Trophoblast cell (in vitro differentiated cells and primary cell): ENCODE measurements at regions not wholly inside any gene's neighbourhood (a gene's known extent, or its start where the extent isn't known, plus 50 kb on each side); places are given as distances from the start of the nearest gene placed in this dataset.

Experiments
- DNase-seq, 2 donors: peaks; one replicate each; pipeline ENCODE4 v3.0.0-alpha.2; 2016
- H2AFZ ChIP-seq: 2 replicates; pipeline ENCODE4 v1.6.1; 2013; ENCODE audit warnings: low read length, moderate library complexity, mild to moderate bottlenecking; ENCODE audit not compliant: insufficient read depth, poor library complexity
- H2AK5ac ChIP-seq: 2 replicates; pipeline ENCODE4 v1.6.1; 2013; ENCODE audit warnings: mild to moderate bottlenecking, low read length
- H2BK120ac ChIP-seq: 2 replicates; pipeline ENCODE4 v1.6.1; 2013; ENCODE audit warnings: low read length, mild to moderate bottlenecking, moderate library complexity; ENCODE audit not compliant: insufficient read depth, poor library complexity
- H2BK12ac ChIP-seq: 2 replicates; pipeline ENCODE4 v1.6.1; 2013; ENCODE audit warnings: mild to moderate bottlenecking, low read length, moderate library complexity
- H2BK5ac ChIP-seq: 2 replicates; pipeline ENCODE4 v1.6.1; 2013; ENCODE audit warnings: low read length, low read depth, moderate library complexity, mild to moderate bottlenecking; ENCODE audit not compliant: poor library complexity
- H3K14ac ChIP-seq: 2 replicates; pipeline ENCODE4 v1.6.1; 2013; ENCODE audit warnings: mild to moderate bottlenecking, low read length
- H3K18ac ChIP-seq: 2 replicates; pipeline ENCODE4 v1.6.1; 2013; ENCODE audit warnings: mild to moderate bottlenecking, low read length
- H3K23ac ChIP-seq: 2 replicates; pipeline ENCODE4 v1.6.1; 2013; ENCODE audit warnings: low read length
- H3K27ac ChIP-seq: 2 replicates; pipeline ENCODE4 v1.5.1; 2013; ENCODE audit warnings: low read depth, mild to moderate bottlenecking, inconsistent platforms, low read length, moderate library complexity
- H3K27me3 ChIP-seq: 2 replicates; pipeline ENCODE4 v1.6.1; 2013; ENCODE audit warnings: inconsistent platforms, mild to moderate bottlenecking, low read length, moderate library complexity; ENCODE audit not compliant: insufficient read depth
- H3K36me3 ChIP-seq, 2 experiments: 1 replicate in 1 of 2; 2 replicates in 1 of 2; pipeline ENCODE4 v1.6.1; 2013; ENCODE audit warnings: low read length in 2 of 2, mild to moderate bottlenecking in 2 of 2, moderate library complexity in 1 of 2; ENCODE audit not compliant: insufficient read depth in 2 of 2, control insufficient read depth in 1 of 2
- H3K4ac ChIP-seq: 2 replicates; pipeline ENCODE4 v1.6.1; 2013; ENCODE audit warnings: low read depth, mild to moderate bottlenecking, low read length, moderate library complexity
- H3K4me1 ChIP-seq, 2 experiments: 1 replicate in 1 of 2; 2 replicates in 1 of 2; pipeline ENCODE4 v1.6.1; 2013; ENCODE audit warnings: low read length in 2 of 2, mild to moderate bottlenecking in 2 of 2, moderate library complexity in 1 of 2; ENCODE audit not compliant: insufficient read depth in 2 of 2, control insufficient read depth in 1 of 2
- H3K4me2 ChIP-seq: 2 replicates; pipeline ENCODE4 v1.6.1; 2013; ENCODE audit warnings: inconsistent platforms, mild to moderate bottlenecking, low read length, moderate library complexity
- H3K4me3 ChIP-seq: 2 replicates; pipeline ENCODE4 v1.5.1; 2013; ENCODE audit warnings: mild to moderate bottlenecking, low read depth, low read length, inconsistent platforms
- H3K79me1 ChIP-seq: one replicate; pipeline ENCODE4 v1.6.1; 2013; ENCODE audit warnings: low read length
- H3K79me2 ChIP-seq: 2 replicates; pipeline ENCODE4 v1.6.1; 2013; ENCODE audit warnings: low read length, mild to moderate bottlenecking; ENCODE audit not compliant: control insufficient read depth, insufficient read depth, poor library complexity
- H3K9ac ChIP-seq: 2 replicates; pipeline ENCODE4 v1.6.1; 2013; ENCODE audit warnings: mild to moderate bottlenecking, low read length
- H3K9me3 ChIP-seq: 2 replicates; pipeline ENCODE4 v1.6.1; 2013; ENCODE audit warnings: low read depth, mild to moderate bottlenecking, control low read depth, inconsistent platforms, low read length; ENCODE audit not compliant: insufficient read depth
- H4K12ac ChIP-seq: 2 replicates; pipeline ENCODE4 v1.6.1; 2013; ENCODE audit warnings: low read depth, mild to moderate bottlenecking, low read length, moderate library complexity
- H4K8ac ChIP-seq: 2 replicates; pipeline ENCODE4 v1.6.1; 2013; ENCODE audit warnings: low read depth, mild to moderate bottlenecking, low read length, moderate library complexity
- H4K91ac ChIP-seq: one replicate; pipeline ENCODE4 v1.6.1; 2013; ENCODE audit warnings: low read depth, mild to moderate bottlenecking, low read length, moderate library complexity
- WGBS: extraction: QIAGEN DNeasy Blood & Tissue Kit; methylation state at CpG from one replicate; pipeline ENCODE4 v1.1.7; 2013; ENCODE audit warnings: missing lambda C conversion rate; ENCODE audit not compliant: insufficient read length, insufficient coverage; ENCODE audit errors: extremely low coverage; 5-methylcytosine and 5-hydroxymethylcytosine counted together

DNA sequence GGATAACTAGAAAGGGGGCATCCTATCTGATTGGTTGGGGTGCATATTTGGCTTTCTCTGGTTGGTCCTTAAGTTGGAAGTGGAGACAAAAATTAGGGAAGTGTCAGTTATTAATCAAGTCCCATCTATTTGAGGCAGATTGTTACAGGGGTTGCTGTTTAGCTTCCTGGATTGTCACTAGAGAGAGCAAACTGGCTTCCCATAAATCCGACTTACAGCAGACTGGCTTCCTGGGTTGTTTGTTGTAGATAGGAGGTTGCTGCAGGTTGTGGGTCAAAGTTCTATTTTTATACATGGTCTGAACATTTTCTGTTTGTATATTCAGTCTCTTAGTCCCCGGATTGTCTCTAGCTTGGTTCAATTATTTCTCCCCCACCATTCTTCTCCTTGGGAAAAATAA is 106.1 kb upstream of the HABP2 start:
- Histone ChIP-seq H3K4ac (no peak overlapping the region), H2AFZ (no peak overlapping the region), H2BK5ac (no peak overlapping the region), H2BK120ac (no peak overlapping the region), H3K4me2 (no peak overlapping the region), H3K18ac (no peak overlapping the region), H3K9me3 (no peaks in the 10 kb centered on the region), H3K36me3 (no peaks in the 10 kb centered on the region), H2AK5ac (no peak overlapping the region), H3K9ac (no peak overlapping the region), H3K4me1 (peaks cover 0 to 5% of the 10 kb centered on the region in 2 experiments), H3K79me1 (no peaks in the 10 kb centered on the region), H4K8ac (no peak overlapping the region), H2BK12ac (no peak overlapping the region), H3K79me2 (no peaks in the 10 kb centered on the region), H3K23ac (no peak overlapping the region), H3K27me3 (no peaks in the 10 kb centered on the region), H4K12ac (no peak overlapping the region), H3K14ac (no peak overlapping the region), H3K4me3 (no peak overlapping the region), H4K91ac (no peak overlapping the region), H3K27ac (no peak overlapping the region)
- no peak for DNase-seq
- WGBS, result no CpG with 5 or more reads among the region's 2 CpGs

- no peaks in the 10 kb centered on the region for H3K27me3 ChIP-seq
- no peak overlapping the region for H3K4ac ChIP-seq
- no peaks in the 10 kb centered on the region for H3K36me3 ChIP-seq
- no peak overlapping the region for H3K23ac ChIP-seq
- no peak overlapping the region for H2AK5ac ChIP-seq
- H3K9me3 ChIP-seq, result no peaks in the 10 kb centered on the region
- H2BK5ac ChIP-seq, result no peak overlapping the region
- no peak overlapping the region for H2BK12ac ChIP-seq
- H3K4me2 ChIP-seq, result no peak overlapping the region
- H3K4me1 ChIP-seq, result peaks cover 0 to 5% of the 10 kb centered on the region in 2 experiments
- H3K14ac ChIP-seq, result no peak overlapping the region
- H3K79me2 ChIP-seq, result no peaks in the 10 kb centered on the region
- H3K9ac ChIP-seq, result no peak overlapping the region
- no peak overlapping the region for H3K18ac ChIP-seq
- no peak for DNase-seq
- H3K79me1 ChIP-seq, result no peaks in the 10 kb centered on the region
- H4K8ac ChIP-seq, result no peak overlapping the region
- H4K91ac ChIP-seq, result no peak overlapping the region
- H2BK120ac ChIP-seq, result no peak overlapping the region
- no peak overlapping the region for H3K4me3 ChIP-seq
- no peak overlapping the region for H2AFZ ChIP-seq
- H4K12ac ChIP-seq, result no peak overlapping the region
- WGBS, result no CpG with 5 or more reads among the region's 1 CpG
- H3K27ac ChIP-seq, result no peak overlapping the region
Observed at GRCh38 chr10:113447278-113447677, 105.6 kb upstream of the HABP2 start.

GRCh38 chr10:113449006-113449695 is 103.7 kb upstream of the HABP2 start:
- no peaks in the 10 kb centered on the region for H3K79me2 ChIP-seq
- H3K9me3 ChIP-seq, result no peaks in the 10 kb centered on the region
- no peak overlapping the region for H4K91ac ChIP-seq
- H3K4me3 ChIP-seq, result no peak overlapping the region
- H4K12ac ChIP-seq, result no peak overlapping the region
- no peak overlapping the region for H2AFZ ChIP-seq
- H3K9ac ChIP-seq, result no peak overlapping the region
- no peak overlapping the region for H4K8ac ChIP-seq
- H3K18ac ChIP-seq, result no peak overlapping the region
- no peak overlapping the region for H2BK12ac ChIP-seq
- no peak overlapping the region for H3K14ac ChIP-seq
- H3K4me1 ChIP-seq, result peaks cover 0 to 5% of the 10 kb centered on the region in 2 experiments
- no peak overlapping the region for H3K4ac ChIP-seq
- no peak overlapping the region for H2BK5ac ChIP-seq
- no peaks in the 10 kb centered on the region for H3K36me3 ChIP-seq
- peak in 1 of 2 donors; percentile 41 for DNase-seq
- no CpG with 5 or more reads among the region's 5 CpGs for WGBS
- no peak overlapping the region for H3K4me2 ChIP-seq
- H2AK5ac ChIP-seq, result no peak overlapping the region
- no peak overlapping the region for H3K23ac ChIP-seq
- no peaks in the 10 kb centered on the region for H3K79me1 ChIP-seq
- H3K27ac ChIP-seq, result no peak overlapping the region
- no peaks in the 10 kb centered on the region for H3K27me3 ChIP-seq
- H2BK120ac ChIP-seq, result no peak overlapping the region

- Histone ChIP-seq H3K79me1 (no peaks in the 10 kb centered on the region), H3K36me3 (no peaks in the 10 kb centered on the region), H2AK5ac (no peak overlapping the region), H3K9ac (no peak overlapping the region), H3K79me2 (no peaks in the 10 kb centered on the region), H3K14ac (no peak overlapping the region), H3K18ac (no peak overlapping the region), H2BK5ac (no peak overlapping the region), H3K4me3 (no peak overlapping the region), H3K23ac (no peak overlapping the region), H3K27ac (no peak overlapping the region), H2BK12ac (no peak overlapping the region), H2BK120ac (no peak overlapping the region), H3K27me3 (no peaks in the 10 kb centered on the region), H4K91ac (no peak overlapping the region), H4K8ac (no peak overlapping the region), H4K12ac (no peak overlapping the region), H3K4me2 (no peak overlapping the region), H3K4ac (no peak overlapping the region), H3K4me1 (peaks cover 2 to 7% of the 10 kb centered on the region in 2 experiments), H3K9me3 (no peaks in the 10 kb centered on the region), H2AFZ (no peak overlapping the region)
- no CpG with 5 or more reads among the region's 9 CpGs for WGBS
- peak; percentile 76 to 89 for DNase-seq
Observed at GRCh38 chr10:113450046-113450804, 102.6 kb upstream of the HABP2 start.
